ENCODE measurements at regions not wholly inside any gene's neighbourhood (a gene's known extent, or its start where the extent isn't known, plus 50 kb on each side); places are given as distances from the start of the nearest gene placed in this dataset.
A peak's percentile ranks its signal among the peaks of the same experiment; 100 is the strongest.

DNA sequence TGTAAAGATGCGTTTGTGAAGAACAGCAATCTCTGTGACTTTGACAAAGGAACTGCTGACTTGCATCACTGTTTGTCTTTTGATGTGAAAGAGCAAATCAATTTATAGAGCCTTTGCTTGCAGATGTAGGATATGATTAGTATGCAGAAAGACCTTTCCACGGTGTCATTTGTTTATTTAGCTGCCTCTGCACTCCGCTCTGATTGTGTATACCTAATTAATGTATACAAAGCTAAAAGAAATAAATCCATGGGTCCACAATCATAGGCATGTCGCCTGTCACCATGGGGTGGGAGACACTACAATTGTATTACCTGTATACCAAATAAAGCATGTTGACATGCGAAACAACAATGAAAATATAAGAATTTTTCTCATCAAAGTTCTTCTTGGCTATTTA lies 410.7 kb downstream of the MZT1 start:
- no peak for DNase-seq

DNA sequence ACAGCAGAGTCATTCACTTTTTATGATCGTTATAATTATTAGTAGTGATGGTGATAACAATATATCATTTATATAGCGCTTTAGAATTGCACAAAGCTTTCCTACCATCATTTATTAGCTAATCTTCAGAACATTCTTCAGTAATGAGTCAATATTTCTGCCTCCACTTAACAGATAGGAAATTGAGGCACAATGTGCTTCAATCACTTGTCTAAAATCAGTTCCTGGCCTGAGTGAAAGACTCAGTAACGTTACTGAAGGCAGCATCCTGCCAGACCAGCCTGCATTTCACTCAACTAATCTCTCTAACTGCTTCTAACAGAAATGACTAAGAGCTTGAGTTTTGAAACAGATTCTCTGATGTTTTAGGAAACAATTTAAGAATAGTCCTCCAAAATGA lies 412.1 kb downstream of the MZT1 start:
- DNase-seq = no peak

DNA sequence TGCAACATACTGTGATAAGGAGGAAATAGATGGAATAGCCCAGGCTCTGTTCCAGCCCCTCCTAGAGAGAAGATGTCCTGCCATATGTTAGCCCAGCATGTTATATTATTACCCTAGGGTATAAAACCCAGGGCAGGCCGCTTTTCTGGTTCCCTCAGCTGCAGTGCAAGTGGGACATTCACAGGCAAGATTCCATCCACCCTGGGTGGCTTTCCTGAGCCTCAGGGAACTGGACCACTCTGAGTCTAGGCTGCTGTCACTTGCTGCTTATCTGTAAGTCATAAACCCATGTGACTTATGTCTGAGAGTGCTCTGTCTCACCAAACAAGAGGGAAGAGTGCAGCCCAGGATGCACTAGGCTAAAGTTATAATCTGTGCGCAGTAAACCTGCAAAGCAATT lies 413.2 kb downstream of the MZT1 start:
- no peak for DNase-seq

DNA sequence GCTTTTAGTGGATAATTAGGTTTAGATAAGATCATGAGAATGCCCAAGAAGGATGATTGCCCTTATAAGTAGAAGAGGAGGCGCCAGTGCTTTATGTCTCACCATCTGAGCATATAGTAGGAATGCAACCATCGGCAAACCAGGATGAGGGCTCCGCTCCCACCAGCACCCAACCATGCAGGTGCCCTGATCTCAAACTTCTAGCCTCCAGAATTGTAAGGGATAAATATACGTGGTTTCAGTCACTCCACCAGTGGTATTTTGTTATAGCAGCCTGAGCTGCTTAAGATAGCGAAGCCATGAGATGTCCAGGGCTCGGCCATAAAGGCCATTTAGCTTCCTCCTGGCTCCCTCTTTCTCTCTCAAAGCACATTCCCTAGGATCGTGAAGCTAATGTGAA lies 413.9 kb downstream of the MZT1 start:
- DNase-seq = no peak

DNA sequence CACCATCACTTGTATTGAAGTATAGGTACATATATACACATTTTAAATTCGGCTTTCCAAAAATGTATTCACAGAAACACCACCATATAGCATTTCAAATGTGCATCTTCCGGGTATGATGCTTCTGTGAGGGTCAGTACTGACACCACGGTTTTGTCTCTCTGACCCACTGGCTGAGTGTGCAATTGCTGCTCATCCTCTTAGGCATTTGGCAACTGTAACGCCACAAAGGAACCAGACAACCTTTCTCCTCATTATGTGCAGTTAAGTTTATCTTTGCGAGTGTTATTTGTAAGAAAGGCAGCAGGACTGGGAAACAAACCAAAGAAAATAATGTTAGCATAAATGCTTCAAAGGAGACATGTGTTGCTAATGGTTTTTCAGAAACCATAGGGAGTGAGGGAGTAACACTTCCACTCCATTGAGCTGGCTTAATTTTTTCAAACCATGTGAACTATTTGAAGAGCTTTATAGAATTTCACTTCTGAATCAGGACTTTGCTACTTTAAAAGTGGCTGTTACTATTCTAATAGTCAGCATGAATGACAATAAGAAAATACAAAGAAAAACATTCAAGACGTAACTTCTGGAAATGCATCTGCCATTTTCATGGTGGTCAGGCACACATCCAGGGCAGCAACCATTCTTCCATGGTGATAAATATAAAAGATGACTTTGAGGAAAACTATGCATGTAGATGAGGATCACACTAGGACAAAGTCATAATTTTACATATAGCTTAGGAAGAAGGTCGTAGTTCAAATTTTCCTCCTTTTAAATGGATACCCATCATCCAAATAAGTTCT lies 423.3 kb downstream of the MZT1 start:
- DNase-seq = peak; percentile 29

DNA sequence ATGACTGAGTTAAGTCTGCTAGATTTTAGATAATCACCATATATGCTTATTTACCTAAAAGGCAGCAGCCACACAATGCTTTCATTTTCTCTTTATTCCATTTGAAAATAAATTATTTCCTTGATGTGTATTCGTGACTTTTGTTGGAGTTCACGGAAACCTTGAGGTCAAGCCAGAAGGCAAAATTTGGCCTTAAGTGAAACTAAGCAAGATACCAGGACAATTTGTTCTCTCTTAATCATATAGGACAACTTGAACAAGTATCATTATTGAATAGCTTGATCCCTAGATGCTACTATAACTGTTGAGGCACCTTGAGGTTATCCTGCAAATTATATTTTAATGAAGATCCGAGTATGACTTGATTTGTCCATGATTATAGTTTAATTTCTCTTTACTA lies 429.2 kb upstream of the DACH1 start:
- no peak for DNase-seq

DNA sequence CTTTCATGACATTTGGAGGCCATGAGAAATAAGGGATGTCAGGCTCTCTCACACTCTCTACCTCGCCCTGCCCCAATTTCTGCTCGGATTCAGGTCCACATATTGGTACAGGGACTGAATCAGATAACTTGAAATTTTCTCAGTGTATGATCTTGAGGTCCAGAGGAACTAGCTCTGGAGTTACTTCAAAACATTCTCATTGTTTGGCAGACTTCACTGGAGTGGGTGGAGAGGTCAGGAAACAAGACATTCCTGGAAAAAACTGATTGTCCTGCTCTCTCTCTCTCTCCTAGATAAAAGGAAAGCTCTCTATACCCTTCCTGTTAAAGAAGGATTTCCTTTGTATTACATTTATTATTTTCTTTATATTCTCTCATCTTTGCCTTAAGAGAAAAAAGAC lies 428.1 kb upstream of the DACH1 start:
- no peak for DNase-seq

DNA sequence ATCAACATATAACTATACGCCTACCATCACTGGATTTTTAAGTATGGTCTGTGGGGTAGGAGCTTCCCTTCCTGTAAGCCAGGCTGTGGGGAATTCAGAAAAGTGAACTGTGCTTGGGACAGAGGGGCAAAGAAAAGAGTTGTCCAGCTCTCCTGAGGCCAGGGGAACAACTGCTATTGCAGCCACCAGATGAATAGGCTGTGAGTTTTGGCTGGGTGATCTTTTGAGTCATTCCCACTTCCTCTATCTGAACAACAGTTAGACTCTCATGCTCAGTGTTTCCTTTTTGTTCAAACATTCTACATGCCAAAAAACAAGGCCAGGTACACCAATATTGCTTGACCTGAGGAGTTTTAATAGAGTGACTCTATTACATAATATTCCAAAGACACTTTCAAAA lies 426.2 kb upstream of the DACH1 start:
- no peak for DNase-seq

DNA sequence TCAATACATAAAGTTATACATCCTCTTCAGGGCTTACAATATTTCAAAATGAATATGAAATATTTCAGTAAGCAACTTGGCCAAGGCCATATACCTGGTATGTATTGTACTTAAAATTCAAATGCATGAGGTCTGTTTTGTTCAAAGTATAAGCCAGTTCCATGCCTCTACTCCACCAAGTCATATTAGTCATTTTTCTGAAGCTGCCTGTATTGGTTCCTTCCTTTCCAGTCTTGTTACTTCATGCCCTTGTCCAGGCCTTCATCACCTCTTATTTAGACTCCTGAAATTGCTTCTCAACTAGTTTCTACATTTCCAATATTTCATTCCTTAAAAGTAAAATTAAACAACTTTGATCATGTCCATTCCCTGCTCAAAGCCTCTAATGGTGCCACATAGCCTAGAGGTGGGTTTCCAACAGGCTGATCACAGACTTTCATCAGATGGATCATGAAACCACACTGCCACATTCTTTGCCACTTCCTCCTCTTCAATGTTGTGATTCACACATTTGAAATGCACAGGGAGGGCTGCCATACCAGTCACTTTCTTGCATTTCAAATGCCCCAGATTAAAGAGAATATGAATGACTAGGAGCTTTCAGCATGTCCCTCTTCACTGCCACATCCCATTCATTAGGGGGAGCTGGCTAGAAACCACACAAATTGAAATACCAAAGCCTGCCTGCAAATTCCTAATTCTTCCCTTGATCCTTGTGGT lies 424.1 kb upstream of the DACH1 start:
- DNase-seq = no peak

DNA sequence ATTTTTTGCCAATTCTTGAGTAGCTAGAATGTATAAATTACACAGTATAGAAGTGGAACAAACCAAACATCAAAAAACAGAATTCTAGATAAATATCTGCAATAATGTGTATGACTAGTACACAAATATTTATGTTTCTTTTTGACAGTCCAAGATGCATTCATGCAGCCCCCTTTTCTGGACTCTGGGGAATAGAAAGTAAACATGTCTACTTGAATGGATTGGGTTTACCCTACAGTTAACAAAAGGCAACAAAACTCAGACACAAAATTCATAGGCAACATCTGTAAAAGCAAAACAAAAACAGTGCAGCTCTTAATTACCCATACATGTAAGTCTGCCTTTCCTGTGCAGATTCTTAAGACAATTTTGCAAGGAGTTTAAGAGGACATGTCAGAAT lies 419.4 kb upstream of the DACH1 start:
- DNase-seq = no peak

DNA sequence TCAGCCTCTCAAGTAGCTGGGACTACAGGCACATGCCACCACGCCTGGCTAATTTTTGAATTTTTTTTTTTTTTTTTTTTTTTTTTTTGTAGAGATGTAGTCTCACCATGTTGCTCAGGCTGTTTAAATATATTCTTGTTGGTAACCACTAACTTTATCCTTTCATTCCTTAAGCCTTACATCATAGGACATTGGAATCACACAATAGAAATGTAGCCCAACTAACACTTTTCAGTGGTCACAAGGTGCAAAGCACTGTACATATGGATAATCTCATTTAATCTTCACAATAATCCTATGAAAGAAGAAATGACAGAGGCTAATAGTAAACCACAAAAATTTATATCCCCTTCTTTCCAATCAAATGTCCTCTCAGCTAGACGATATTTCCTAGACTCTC lies 417.8 kb upstream of the DACH1 start:
- DNase-seq = no peak

DNA sequence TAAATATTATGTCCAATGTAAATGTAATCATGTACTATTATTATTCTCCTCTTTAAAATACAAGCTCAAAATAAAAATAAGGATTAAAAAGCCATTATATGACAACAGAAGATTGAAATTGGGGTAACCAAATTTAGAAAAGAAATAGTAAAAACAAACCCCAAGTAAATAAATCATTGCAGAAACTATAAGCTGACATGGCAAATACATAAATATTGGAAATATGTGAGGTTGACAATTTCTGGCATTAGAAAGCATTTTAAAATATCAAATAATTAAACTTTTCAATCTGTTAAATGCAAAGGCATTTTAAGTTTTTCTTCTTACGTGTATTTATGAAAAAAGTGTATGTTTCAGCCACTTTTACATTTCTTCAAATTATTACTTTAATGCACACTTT lies 394.7 kb upstream of the DACH1 start:
- DNase-seq = no peak

DNA sequence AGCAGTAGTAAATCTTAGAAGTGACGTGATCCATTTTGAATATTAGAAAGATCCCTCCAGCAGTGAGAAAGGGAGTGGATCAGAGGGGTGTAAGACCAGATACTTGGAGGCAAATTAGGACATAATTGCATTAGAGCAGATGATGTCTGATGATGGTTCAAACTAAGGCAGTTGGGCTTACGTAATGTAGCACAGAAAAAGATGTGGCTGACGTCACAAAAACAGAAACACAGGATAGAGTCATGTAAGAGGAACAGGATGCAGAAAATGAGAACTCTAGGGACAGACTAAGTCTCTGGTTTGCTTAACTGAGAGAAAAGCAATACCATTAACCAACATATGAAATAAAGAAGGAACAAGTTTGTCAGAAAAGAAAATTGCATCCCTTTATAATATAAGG lies 392.5 kb upstream of the DACH1 start:
- no peak for DNase-seq

DNA sequence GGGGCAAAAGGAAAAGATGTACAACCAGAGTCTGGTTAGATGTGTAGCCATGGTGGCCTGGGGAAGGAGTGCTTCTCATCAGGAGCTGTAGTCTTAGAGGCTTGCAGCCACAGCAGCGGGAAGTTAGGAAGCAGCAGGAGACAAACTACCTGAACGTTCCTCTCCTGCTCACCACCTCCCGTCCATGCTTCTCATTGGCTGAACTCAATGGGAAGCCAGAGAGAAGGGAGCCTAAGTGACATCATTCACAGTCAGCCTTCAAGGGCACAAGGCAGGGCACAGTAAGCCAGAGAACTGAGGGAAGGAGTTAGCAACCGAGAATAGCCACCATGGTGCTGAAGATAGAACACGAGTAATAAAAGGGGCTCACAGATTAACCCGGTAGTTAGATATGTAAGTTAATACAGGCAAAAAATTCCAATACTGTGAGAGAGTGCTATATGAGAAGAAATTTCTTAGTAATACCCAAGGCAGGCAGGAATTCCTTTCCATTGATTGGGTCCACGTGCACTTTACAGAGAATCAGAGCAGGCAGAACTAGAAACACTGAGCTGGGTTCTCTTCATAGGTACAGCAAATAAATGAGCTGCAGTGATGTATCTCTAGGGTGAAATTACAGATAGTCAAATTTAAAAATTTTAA lies 391.5 kb upstream of the DACH1 start:
- DNase-seq = no peak

DNA sequence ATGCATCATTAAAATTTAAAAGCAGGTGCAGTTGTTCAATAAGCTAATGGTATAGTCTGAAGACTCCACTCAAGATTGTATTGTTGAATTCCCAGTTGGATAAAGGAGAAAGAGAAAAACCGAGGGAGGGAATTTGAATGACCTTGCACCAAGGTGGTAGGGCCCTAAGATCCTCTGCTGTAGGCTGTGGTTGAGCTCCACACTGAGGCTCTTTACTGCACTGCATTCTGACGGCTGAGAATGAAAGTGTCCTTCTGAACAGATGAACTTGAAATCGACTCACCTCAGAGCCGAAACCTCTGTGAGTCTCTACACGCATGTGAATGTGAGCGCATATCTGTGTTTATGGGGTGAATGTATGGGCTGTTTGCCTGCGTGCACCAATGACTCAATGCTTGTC lies 388.9 kb upstream of the DACH1 start:
- DNase-seq = peak; percentile 29

DNA sequence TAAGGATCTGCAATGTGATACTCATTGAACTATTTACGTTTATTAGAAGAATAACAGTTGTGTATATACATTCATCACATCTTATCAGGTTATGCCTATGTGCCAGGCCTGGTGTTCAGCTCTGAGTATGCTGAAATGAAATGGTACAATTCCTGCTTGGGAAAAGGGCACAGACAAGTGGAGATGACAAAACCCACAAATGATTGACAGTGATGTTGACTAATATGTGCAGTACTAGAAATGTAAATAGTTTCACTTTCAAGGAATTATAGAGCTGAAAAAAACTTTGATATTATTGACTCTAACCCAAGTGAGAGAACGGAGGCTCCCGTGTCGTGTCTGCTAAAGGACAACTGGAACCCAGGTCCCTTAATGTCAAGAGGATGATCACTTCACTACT lies 386.8 kb upstream of the DACH1 start:
- DNase-seq = no peak

DNA sequence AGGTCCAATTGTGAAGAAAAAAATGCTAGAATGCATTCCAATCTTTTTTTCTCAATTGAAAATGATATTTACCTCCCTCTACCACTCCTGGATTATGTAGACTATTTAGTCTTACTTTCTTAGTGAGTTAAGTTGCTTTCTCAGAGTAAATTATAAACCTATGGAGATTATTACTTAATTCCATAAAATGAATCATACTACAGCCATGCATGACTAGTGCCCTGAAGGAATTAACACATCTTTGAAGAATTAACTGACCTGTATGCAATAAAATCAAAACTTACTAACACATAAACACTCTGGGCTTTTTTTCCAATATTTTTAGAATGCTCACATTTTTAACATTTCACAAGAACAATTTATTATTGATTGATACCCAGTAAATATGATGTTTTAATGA lies 379.4 kb upstream of the DACH1 start:
- DNase-seq = no peak

DNA sequence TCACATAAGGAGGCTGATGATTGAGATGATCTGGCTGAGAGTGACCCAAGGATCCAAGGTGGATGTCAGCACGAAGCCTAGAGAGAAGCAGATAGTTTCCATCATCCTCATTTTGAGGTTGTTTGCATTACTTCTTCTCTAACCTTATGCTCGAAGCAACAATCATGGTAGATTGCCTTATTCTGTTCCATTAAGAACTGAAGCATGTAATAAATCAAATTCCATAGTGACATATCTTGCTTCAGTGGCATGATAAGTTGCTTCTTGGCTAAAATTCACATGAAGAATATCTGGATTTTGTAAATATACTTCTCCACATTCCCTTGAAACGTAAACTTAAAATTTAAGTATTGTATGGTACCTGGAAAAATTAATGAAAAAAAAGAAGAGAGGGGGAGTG lies 377.8 kb upstream of the DACH1 start:
- no peak for DNase-seq

DNA sequence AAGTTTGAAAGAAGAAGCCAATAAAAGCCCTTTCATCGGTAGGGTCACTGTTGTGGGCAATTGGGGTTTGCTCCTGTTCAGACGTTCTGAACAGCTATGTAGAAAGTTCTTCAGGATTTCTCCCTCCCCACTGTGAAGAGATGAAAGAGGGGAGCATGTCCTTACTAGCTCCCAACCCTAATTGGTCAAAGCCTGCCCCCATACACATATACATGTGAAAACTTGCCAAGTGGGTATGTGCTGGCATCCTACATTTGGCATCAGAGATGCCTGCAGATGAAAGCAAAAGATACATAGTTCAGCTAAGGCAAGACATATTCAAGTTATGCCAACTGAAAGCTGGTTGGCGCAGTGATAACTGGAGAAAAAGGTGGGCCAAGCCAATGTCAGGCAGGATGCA lies 363.1 kb upstream of the DACH1 start:
- DNase-seq = no peak

DNA sequence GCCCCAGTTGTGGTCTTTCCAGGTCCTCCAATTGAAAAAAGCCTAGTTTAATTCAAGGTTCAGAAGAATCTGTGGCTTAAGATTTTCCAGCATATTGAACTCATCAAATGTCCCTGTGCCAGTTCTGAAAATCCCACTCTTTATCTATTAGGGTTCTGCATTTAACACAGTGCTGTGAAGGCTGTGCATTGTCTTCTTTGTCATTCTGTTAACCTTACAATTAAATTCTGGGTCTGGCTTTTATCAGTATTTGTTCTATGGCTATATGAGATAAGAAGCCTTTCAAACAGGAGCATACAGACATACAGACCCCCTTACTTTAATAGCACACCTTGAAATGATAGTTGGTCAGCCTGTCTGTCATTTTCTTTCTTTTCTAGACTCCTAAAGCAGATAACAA lies 362.1 kb upstream of the DACH1 start:
- no peak for DNase-seq

DNA sequence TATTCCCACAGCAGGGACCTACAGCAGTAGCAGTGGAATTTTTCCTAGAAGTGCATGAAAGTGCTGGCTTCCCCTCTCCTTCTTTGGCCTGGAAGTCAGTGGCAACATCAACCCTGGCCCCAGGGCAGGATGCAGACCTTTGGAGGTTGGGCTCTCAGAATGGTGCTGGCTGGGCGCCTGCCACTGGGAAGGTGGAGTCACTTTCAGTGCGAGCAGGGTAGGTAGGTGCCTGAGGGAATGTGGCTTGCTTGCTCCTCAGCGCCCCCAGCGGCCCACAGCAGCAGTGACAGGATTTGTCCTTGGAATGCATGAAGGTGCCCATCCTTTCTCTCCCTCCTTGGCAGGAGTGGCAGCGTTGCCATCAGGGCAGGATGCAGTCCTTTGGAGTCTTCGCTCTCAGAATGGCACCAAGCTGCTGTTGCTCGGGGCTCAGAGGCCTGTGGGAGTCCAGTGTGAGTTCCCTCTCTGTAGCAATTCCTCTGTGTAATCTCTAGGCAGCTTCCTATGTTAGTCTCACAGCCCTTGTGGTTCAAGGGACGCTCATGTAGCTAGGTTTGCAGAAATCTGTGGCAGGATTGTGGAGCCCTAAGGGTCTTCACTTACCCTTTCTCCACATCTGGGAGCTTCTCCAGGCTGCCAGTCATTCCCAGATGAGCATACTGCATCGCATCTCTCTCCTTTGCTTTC lies 354.4 kb upstream of the DACH1 start:
- no peak for DNase-seq

DNA sequence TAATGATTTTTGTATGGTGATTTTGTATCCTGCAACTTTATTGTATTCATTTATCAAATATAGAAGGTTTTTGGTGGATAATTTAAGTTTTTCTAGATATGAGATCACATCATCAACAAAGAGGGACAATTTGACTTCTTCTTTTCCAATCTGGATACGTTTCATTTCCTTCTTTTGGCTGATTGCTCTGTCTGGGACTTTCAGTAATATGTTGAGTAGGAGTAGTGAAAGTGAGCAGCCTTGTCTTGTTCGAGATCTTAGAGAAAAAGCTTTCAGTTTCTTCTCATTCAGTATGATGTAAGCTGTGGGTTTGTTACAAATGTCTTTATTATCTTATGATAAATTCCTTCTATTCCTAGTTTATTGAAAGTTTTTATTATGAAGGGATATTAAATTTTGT lies 352.0 kb upstream of the DACH1 start:
- DNase-seq = no peak

DNA sequence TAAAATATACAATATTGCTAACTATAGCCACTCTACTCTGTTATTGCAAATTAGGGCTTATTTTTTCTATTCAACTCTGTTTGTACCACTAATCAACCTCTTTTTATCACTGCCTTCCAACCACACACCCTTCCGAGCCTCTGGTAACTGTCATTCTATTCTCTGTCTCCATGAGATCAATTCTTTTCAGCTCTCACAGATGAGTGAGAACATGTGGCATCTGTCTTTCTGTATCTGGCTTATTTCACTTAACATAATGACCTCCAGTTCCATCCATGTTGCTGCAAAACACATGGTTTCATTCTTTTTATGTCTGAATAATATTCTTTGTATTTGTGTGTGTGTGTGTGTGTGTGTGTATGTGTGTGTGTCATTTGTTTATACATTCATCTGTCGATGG lies 350.1 kb upstream of the DACH1 start:
- DNase-seq = no peak
